ENCODE measurements at regions not wholly inside any gene's neighbourhood (a gene's known extent, or its start where the extent isn't known, plus 50 kb on each side); places are given as distances from the start of the nearest gene placed in this dataset.

GRCh38 chr6:17226786-17227233, 54.4 kb upstream of the RBM24 start:
- no peak for DNase-seq

GRCh38 chr6:17227403-17227802, 53.8 kb upstream of the RBM24 start:
- DNase-seq = no peak
